ENCODE measurements at regions not wholly inside any gene's neighbourhood (a gene's known extent, or its start where the extent isn't known, plus 50 kb on each side); places are given as distances from the start of the nearest gene placed in this dataset.

DNA sequence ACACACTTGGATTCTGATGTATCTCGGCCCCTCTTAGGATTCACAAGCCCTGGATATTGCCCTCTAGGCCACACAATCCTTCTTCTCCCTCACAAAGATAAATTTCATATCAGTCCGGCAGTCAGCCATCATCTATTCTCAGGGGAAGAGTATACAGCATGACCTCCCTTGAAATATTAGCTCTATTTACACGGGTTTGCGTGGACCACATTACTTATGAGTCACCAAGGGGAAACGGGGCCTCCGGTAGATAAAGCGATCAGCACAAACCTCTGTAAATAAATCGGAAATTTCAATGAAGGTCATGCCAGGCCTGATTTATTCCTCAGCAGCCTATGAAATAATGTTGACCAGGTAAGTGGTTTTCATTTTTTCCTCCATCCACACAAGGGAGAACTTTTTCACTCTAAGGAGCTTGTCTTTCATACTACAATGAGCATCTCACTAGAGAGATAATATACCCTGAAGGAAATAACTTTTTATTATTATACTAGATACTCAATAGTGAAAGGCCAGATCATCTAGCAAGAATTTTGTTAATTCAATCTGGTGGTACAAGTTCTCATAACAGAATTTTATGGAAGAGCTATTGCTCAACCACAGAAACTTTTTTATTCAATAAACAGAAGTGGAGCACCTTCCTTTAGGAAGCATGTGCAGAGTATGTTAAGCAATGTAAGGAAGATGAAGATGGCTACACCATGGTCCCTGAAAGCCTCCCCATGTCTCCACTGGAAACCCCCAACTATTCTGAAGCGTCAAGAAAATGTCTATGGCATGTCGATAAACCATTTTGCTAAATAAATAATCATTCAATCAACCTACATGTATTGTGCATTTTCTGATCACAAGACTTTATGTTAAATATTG is 125.2 kb upstream of the PIK3C3 start:
- peak in 1 of 2 experiments; percentile 10 for DNase-seq

DNA sequence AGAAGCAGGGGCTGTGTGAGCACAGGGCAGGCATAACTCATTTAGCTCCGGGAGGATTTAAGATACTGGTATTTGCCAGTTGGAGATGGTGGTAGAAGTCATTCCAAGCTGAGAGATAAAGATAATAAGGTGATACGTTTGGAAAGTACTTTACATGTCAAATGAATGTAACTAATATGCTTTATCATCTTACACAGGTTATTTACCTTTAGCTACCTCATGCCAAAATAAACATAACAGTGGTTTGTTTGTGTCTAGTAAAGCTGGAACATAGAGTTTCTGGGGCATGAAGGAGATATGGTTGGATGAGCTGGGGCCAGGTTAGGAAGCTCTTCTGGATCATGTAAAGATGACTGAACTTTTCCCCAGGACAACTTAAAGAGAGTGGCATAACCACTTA is 126.9 kb upstream of the PIK3C3 start:
- DNase-seq, result peak; percentile 11 to 22

DNA sequence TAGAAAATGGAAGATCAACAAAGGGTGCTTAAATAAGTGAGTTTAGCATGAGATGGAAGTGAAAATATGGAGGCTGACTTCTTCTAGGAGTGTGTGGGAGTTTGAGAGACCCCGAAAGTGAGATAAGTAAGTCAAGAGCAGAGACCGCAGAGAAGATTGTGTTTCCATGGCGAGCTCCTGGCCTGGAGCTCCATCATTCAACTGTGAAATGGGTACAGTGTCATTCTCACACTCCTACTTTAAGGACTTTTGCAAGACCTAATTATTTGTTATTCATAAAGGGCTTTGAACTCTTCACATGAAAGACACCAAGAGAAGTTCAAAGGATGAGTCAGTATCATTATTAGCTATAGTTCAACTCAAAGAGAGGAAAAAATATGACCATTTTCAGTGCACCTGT is 134.2 kb upstream of the PIK3C3 start:
- DNase-seq, result no peak

DNA sequence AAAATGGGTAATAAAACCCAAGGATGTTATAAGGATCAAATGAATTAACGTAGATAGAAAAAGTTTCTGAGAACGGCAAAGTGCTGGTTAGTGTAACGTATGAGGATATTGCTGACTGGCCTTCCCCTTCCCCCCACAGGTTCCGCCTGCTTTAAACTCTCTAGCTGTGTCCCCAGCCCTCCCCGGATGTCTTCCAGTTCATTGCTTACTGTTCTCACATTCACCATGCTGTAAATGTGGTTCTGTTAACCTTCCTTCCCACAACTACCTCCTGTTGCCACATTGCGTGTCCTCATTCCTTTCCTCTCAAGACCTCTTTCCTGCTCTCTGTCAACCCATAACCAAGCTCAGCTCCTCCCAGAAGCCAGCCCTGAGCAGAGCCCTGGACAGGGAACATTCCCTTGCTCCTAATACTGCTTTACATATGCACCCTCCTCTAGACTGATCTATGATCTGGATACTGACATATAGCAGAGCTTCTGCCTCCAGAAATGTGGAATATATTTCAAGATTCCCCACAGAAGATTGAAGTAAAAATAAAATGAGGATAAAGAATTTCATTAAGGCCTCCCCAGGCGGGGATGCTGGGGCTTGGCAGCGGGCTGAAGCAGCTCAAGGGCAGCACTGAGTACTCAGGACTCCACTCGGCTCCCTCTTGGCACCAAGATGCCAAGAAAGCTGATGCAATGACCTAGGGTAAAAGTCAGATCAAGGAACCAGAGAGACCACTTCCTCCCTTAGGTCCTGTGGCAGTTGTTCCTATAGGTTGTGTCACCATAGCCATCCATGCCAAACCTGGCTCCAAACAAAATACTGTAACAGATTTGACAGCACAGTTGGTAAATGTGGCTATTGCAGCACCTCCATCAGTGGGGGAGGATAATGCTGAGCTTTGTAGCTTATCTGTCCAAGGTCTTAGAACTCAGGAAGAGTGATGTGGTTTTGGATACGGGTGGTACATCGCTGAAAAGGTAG is 136.4 kb upstream of the PIK3C3 start:
- no peak for DNase-seq

DNA sequence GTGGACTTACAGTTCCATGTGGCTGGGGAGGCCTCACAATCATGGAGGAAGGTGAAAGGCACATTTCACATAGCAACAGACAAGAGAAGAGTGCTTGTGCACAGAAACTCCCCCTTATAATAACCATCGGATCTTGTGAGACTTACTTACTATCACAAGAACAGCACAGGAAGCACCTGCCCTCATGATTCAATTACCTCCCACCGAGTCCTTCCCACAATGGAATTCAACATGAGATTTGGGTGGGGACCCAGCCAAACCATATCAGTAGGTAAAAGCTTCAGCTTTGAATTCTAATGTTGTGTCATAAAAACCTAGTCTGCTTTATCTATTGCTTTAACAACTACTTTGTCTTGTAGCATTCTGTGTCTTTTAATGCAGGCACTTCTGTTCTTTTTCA is 140.4 kb upstream of the PIK3C3 start:
- no peak for DNase-seq

DNA sequence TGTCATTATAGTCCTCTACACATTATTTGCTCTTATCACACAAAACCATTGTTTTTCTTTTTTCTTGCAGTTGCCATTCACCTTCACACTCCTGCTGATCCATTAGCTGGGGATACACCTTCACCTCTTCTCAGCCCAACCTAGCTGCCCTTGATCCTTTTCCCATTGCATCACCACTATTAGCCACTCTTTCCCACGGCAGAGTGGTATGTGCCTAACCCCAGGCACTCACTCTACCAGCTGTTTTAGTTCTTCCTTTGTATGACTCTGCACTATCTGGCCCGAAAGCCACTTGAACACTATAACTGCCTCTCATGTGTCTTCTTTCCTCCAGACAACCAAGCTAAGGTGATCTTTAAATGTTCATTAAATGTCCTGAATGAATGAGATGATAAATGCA is 145.4 kb upstream of the PIK3C3 start:
- DNase-seq, result no peak

GRCh38 chr18:41805341-41805740 is 149.7 kb upstream of the PIK3C3 start:
- no peak for DNase-seq

- DNase-seq, result no peak
Measured at GRCh38 chr18:41798879-41799278, 156.2 kb upstream of the PIK3C3 start.

- no peak for DNase-seq
Measured at GRCh38 chr18:41790687-41791086, 164.3 kb upstream of the PIK3C3 start.

GRCh38 chr18:41789001-41789400 is 166.0 kb upstream of the PIK3C3 start:
- DNase-seq, result no peak

- DNase-seq, result no peak
Measured at GRCh38 chr18:41783879-41784278, 171.2 kb upstream of the PIK3C3 start.

DNA sequence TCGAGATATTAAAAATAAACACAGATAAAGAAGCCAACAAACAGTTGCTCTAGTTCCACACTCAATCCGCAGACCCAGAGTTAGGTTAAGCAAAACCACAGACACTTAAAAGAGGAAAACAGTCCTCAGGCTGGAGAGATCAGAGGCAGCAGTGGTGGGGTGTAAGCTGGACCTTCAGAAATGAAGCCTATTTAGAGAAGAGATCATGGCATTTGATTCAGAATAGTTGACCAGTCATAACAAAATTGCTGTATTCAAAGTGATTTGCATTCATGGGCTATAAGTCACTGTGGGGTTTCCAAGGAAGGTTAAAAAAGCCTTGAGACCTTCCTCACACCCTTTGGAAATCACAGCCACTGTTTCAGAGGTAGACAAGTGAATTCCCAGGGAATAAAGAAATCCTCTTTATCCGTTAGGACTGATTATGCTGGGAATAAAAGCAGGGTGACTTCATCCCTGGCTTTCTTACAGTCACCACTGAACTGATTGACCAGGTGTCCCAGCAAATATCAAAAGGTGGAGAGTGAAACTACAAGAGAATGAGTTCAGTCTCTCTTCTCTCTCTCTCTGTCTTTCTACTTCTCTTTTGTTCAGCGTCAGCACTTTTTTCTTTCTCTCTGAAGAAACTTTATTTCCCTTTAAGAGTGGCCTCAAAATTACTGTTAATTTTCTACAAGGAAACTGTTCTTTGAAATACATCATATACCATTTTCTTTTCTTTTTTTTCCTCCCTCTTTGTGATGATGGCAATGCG is 171.8 kb upstream of the PIK3C3 start:
- no peak for DNase-seq

DNA sequence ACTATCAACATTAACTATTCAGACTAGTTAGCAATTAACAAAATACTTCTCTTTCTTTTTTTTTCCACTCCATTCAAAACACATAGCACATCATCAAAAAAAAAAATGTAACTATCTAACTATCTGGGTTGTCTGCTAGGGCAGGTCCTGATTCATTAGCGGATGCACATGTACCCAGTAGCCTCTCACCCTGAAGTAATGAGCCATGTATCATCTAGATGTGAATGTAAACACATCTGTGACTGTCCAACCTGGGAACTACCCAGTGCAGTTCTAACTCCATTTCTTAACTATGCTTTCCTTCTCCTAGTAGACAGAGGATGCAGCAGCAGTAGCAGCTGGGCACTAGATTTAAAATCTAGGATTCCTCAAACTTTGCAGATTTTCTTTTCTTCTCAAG is 183.1 kb upstream of the PIK3C3 start:
- no peak for DNase-seq

DNA sequence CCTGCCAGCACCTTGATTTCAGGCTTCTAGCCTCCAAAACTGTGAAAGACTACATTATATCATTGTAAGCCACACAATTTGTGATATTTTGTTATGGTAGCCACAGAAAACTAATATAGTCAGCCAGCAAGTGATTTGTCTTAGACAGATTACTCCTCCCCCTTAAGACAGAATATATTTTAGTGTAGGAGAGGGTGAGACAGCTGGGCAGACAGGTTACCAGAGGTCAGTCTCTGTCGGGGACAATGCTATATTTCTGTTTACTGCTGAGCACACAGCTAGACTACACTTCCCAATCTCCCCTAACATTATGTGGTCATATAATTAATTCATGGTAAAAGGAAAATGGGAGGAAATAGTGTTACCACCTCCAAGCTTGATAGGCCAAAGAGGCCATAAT is 185.8 kb upstream of the PIK3C3 start:
- no peak for DNase-seq

DNA sequence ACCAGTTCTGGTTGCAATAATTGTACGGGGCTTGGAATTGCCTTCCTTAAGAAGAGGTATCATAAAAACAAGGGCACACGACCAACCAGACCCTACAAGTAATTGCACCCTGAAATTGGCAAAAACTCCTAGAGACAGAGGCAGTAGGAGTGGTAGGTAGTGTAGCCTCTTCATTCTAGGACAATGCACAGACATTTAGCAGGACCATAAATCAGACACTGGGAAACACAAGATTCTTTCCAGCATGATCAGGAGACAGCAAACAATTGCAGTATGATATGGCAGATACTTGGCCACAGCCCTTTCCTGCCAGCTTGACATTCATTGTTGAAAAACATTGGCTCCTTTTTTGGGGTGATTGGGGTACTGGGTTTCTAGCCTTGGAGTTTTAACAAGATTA is 186.6 kb upstream of the PIK3C3 start:
- no peak for DNase-seq

DNA sequence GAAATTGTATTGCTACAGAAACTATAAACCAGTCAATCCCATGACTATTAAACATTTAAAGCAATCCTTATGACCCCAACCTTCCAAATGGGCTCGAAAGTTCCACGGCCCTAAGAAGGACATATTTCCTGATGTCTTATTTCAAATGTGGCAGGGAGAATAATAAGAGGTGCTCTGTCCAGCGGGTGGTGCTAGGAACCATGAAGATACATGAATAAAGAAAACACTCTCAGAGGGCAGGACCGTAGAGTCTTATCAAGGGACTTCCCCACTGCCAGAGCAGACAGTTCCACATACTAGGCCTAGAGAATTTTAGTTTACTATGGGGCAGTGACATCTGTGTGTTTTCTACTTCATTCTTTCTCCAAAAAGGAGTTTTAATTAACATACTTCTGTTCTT is 187.1 kb upstream of the PIK3C3 start:
- peak; percentile 4 to 16 for DNase-seq

DNA sequence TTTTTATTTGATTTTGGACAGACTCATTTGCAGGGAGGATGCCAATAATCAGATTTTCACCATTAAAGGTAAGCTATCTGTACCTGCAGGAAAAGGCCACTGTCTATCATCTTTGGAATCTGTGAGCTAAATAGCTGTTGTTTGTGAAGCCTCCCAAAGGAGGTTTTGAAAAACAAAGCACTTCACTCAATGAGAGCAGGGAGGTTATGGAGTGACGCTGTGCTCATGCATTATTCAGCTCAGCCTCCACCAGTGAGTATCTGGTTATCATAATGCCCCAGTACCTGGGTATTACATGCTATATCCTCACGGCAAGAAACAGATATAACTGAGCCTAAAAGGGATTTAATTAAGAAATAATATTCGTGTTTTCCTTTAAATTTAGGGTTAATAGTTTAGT is 189.6 kb upstream of the PIK3C3 start:
- DNase-seq, result peak; percentile 15 to 18

DNA sequence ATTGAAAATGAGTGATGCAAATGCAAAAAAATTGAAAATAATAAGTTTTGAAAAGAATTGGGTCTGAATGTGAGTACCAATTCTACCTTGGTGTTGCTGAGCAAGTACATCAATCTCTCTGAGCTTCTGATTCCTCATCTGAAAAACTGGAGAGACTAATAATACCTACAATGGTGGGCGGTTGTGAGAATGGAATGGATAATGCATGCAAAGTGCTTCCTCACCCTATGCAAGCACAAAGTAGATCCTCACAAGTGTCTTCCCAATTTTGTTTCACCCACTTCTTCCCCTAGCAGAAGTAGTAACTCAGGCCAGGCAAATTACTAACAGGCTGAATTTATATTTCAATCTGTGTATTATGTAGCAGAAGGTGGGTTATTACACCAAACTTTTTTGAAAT is 191.7 kb upstream of the PIK3C3 start:
- DNase-seq, result no peak

DNA sequence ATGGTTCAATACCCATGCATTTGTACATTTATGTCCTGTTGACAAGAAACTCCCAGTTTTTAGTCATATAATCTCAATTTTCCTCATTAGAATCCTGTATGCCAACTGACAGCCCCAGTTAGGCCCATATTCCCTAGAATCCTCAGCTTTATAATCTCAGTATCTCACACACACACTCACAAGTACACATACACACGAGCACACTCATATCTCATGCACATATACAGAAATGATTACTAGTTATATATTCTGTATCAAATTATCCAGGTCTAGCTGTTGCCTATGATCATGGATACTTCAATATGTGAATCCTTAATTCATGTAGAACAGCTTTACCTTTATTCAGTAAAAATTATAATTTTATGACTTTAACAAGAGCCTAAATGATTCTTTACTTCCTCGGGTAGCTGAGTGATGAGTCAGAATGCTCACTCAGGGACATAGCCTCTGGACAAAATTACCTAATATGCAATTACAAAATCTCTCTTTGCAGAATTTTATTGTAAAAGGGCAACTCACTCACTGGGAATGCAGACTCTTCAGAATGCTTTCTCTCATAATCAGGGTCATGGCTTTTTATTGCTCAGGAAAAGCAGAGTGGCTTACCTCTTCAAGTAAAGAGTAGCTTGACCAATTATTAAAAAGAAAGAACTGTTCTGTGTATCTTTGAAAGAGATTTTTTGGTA is 193.6 kb upstream of the PIK3C3 start:
- no peak for DNase-seq

DNA sequence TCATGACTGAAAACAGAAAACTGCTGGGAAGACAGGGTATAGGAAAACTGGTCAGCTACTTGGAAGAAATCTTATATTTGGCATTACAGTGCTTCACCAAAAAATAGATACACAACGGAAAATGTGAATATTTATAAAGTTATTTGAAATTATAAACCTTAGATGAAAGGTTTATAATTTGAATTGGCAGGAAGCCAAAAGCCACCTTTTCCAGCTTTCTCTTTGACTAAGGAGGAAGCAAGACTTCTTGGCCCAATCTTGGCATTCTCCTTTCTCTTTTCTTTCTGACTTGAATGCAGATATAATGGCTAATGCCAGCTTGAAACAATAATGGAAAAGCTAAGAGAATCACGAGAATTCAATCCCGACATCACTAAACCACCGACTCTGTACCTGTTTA is 196.5 kb upstream of the PIK3C3 start:
- no peak for DNase-seq

GRCh38 chr18:41756141-41756540 is 198.9 kb upstream of the PIK3C3 start:
- no peak for DNase-seq

GRCh38 chr18:41754332-41754731 is 200.7 kb upstream of the PIK3C3 start:
- DNase-seq, result no peak

GRCh38 chr18:41753826-41754225 is 201.2 kb upstream of the PIK3C3 start:
- DNase-seq, result no peak
